ENCODE measurements at regions not wholly inside any gene's neighbourhood (a gene's known extent, or its start where the extent isn't known, plus 50 kb on each side); places are given as distances from the start of the nearest gene placed in this dataset.

- no peak for DNase-seq
These were observed 152.9 kb upstream of the NFIB start for GRCh38 chr9:14466828-14467227.

- DNase-seq = no peak
These were observed 152.5 kb upstream of the NFIB start for GRCh38 chr9:14466429-14466818.

- DNase-seq = no peak
These were observed 149.0 kb upstream of the NFIB start for GRCh38 chr9:14462950-14463349.

- no peak for DNase-seq
These were observed 141.3 kb upstream of the NFIB start for GRCh38 chr9:14455243-14455642.

- DNase-seq = no peak
These were observed 139.3 kb upstream of the NFIB start for GRCh38 chr9:14453286-14453685.

GRCh38 chr9:14452539-14452938 is 138.6 kb upstream of the NFIB start:
- no peak for DNase-seq

- DNase-seq = no peak
These were observed 138.0 kb upstream of the NFIB start for GRCh38 chr9:14451949-14452348.

- DNase-seq = no peak
These were observed 133.2 kb upstream of the NFIB start for GRCh38 chr9:14447103-14447502.

- no peak for DNase-seq
These were observed 132.0 kb upstream of the NFIB start for GRCh38 chr9:14445946-14446345.

- no peak for DNase-seq
These were observed 129.0 kb upstream of the NFIB start for GRCh38 chr9:14442956-14443355.

GRCh38 chr9:14441976-14442651 is 128.2 kb upstream of the NFIB start:
- DNase-seq = no peak

- DNase-seq = no peak
These were observed 127.2 kb upstream of the NFIB start for GRCh38 chr9:14441115-14441514.

- no peak for DNase-seq
These were observed 126.1 kb upstream of the NFIB start for GRCh38 chr9:14440062-14440461.

- no peak for DNase-seq
These were observed 125.6 kb upstream of the NFIB start for GRCh38 chr9:14439555-14439954.

- no peak for DNase-seq
These were observed 124.5 kb upstream of the NFIB start for GRCh38 chr9:14438232-14439021.

GRCh38 chr9:14437354-14438231 is 123.7 kb upstream of the NFIB start:
- no peak for DNase-seq

- no peak for DNase-seq
These were observed 121.9 kb upstream of the NFIB start for GRCh38 chr9:14435871-14436270.

- no peak for DNase-seq
These were observed 121.2 kb upstream of the NFIB start for GRCh38 chr9:14434971-14435718.

- DNase-seq = no peak
These were observed 120.2 kb upstream of the NFIB start for GRCh38 chr9:14434158-14434504.

- peak; percentile 4 to 33 (median 20) for DNase-seq
These were observed 119.6 kb upstream of the NFIB start for GRCh38 chr9:14433351-14434157.

- no peak for DNase-seq
These were observed 118.9 kb upstream of the NFIB start for GRCh38 chr9:14432666-14433350.

All from suppressor macrophage treated with lipopolysaccharide for 1 hour (primary cell).